Fibroblast of skin of right quadriceps (primary cell): ENCODE measurements at regions not wholly inside any gene's neighbourhood (a gene's known extent, or its start where the extent isn't known, plus 50 kb on each side); places are given as distances from the start of the nearest gene placed in this dataset.
"Not testable (repeated sequence)": the region's sequence is repeated elsewhere in the genome, so short reads cannot be mapped to it uniquely, and the experiment has no call there.

ENCODE experiments used
- DNase-seq: peaks from one replicate; pipeline ENCODE4 v3.0.0-alpha.2; 2013

GRCh38 chr4:99763635-99764101, 53.0 kb upstream of the DAPP1 start:
- DNase-seq: peak; percentile 54

- DNase-seq: no peak
These were observed 53.9 kb upstream of the DAPP1 start for GRCh38 chr4:99762728-99763127.

GRCh38 chr4:99759988-99760387, 56.6 kb upstream of the DAPP1 start:
- DNase-seq: no peak

- no peak for DNase-seq
These were observed 57.2 kb upstream of the DAPP1 start for GRCh38 chr4:99759346-99759984.

- DNase-seq: no peak
These were observed 61.2 kb upstream of the DAPP1 start for GRCh38 chr4:99755223-99755944.

- DNase-seq: no peak
These were observed 61.9 kb upstream of the DAPP1 start for GRCh38 chr4:99754756-99755155.

GRCh38 chr4:99753931-99754330, 62.7 kb upstream of the DAPP1 start:
- DNase-seq: no peak

- DNase-seq: no peak
These were observed 66.9 kb upstream of the DAPP1 start for GRCh38 chr4:99749445-99750391.

- no peak for DNase-seq
These were observed 70.2 kb upstream of the DAPP1 start for GRCh38 chr4:99746443-99746842.

- no peak for DNase-seq
These were observed 79.2 kb upstream of the C4orf54 start for GRCh38 chr4:99736846-99737245.

- DNase-seq: no peak
These were observed 78.2 kb upstream of the C4orf54 start for GRCh38 chr4:99735822-99736221.

- DNase-seq: no peak
These were observed 77.1 kb upstream of the C4orf54 start for GRCh38 chr4:99734583-99735322.

GRCh38 chr4:99733455-99733854, 75.8 kb upstream of the C4orf54 start:
- not testable (repeated sequence) for DNase-seq

- no peak for DNase-seq
These were observed 71.6 kb upstream of the C4orf54 start for GRCh38 chr4:99729186-99729585.

GRCh38 chr4:99724067-99724466, 66.4 kb upstream of the C4orf54 start:
- DNase-seq: no peak

- DNase-seq: peak; percentile 5
These were observed 66.0 kb upstream of the C4orf54 start for GRCh38 chr4:99723612-99724011.

- no peak for DNase-seq
These were observed 65.1 kb upstream of the C4orf54 start for GRCh38 chr4:99722725-99723124.

GRCh38 chr4:99722006-99722405, 64.4 kb upstream of the C4orf54 start:
- no peak for DNase-seq

- no peak for DNase-seq
These were observed 62.6 kb upstream of the C4orf54 start for GRCh38 chr4:99720206-99720605.

GRCh38 chr4:99716996-99717395, 59.4 kb upstream of the C4orf54 start:
- no peak for DNase-seq

- no peak for DNase-seq
These were observed 57.7 kb upstream of the C4orf54 start for GRCh38 chr4:99715286-99715685.

- no peak for DNase-seq
These were observed 56.6 kb upstream of the C4orf54 start for GRCh38 chr4:99714179-99714578.

- no peak for DNase-seq
These were observed 54.9 kb upstream of the C4orf54 start for GRCh38 chr4:99712530-99712929.
